SIG-M5 (cell line): ENCODE measurements at regions not wholly inside any gene's neighbourhood (a gene's known extent, or its start where the extent isn't known, plus 50 kb on each side); places are given as distances from the start of the nearest gene placed in this dataset.

Experiments
- DNase-seq: peaks from one replicate; lab custom pipeline; 2025; lab: John Stamatoyannopoulos, UW

DNA sequence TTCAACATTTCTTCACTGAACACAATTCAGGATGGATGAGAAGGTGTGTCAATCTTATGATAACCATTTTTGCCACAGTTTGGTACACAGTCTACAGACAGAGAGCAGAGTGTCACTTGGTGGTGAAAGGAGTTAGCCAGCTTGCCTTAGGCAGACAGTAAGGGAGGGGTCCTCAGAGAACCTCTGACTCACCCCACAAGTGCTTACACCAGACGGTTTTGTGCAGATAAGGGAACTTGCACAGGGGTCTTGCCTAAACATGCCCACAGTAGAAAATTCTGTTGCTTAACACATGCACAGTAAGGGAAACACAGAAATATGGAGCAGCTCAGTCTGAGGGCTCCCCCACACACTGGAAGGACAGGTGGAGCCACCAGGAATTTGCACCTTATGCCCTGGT is 204.5 kb upstream of the CDH8 start:
- DNase-seq, result peak; percentile 37

DNA sequence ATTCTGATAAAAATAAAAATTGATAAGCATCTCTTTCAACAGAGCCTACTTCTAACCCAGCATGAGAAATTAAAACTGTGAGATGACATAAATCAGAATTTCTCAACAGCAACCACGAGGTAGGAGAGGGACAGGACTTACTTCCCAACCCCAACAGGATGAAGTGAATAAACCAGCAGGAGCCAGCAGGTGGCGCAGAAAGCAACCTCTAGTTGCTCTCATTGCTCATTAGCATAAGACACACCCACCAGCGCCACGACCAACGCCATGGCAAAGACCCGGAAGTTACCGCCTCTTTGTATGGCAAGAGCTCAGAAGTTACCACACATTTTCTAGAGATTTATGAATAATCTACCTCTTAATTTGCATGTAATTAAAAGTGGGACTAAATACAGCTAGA is 189.4 kb upstream of the CDH8 start:
- no peak for DNase-seq

DNA sequence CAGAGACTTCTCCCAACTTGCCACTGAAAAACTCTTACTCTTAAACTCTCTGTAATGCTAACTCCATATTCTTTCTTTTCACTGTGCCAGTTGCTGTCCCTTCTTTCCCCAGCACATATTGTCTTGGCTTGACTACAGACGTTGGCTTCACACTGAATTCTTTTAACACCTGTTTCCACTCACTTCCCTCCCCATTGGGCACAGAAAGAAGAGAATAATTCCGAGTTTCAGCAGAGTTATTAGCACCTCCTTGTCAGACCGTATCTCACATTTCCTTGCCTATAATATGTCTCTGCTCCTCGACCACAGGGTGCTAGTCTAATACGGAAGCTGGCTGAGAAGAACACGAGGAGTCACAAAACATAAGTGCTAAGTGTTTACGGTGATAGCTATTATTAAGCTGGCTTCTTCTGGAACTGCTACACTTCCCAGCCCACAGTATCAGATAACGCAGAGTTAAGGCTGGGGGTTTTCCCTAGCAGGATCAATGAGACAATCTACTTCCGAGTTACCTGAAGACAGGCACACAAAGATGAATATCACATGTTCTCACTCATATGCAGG is 188.5 kb upstream of the CDH8 start:
- no peak for DNase-seq

DNA sequence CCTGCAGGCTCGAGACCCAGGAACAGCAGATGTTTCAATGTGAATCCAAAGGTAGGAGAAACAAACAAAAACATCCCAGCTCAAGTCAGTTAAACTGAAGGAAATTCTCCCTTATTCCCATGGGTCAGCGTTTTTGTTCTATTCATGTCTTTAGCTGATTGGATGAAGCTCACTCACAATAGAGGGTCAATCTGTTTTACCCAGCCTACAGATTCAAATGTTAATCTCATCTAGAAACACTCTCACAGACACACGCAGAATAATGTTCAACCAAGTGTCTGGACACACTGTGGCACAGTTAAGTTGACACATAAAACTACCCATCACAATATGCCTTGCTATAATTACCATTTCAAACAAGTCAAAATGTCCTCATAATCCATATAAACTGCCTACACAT is 180.6 kb upstream of the CDH8 start:
- DNase-seq, result no peak

DNA sequence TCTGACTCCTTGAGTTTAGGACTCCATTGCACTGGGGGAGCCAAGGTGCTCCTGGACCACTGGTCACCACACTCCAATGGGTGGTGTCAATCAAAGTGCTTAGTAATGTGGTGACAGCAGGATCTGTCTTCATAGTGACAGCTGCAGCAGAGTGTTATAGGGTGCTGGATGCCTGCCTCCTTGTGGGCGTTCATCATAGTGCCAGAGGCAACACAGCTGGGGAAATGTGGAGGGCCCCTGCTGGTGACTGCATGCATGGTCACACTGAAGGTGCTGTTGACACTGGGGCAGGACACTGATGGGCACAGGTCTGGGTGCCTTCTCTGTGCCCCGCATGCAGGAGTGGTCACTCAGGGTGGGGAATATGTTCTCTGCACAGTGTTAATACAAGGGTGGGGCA is 177.5 kb upstream of the CDH8 start:
- no peak for DNase-seq

DNA sequence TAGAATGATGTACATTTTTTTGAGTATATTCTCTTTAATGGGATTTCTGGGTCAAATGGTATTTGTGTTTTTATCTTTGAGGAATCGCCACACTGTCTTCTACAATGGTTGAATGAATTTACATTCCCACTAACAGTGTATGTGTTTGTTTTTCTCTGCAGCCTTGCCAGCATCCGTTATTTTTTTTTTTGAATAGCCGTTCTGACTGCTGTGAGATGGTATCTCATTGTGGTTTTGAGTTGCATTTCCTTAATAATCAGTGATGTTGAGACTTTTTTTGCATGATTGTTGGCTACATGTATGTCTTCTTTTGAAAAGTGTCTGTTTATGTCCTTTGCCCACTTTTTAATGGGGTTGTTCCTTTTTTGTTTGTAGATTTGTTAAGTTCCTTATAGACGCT is 172.7 kb upstream of the CDH8 start:
- no peak for DNase-seq

DNA sequence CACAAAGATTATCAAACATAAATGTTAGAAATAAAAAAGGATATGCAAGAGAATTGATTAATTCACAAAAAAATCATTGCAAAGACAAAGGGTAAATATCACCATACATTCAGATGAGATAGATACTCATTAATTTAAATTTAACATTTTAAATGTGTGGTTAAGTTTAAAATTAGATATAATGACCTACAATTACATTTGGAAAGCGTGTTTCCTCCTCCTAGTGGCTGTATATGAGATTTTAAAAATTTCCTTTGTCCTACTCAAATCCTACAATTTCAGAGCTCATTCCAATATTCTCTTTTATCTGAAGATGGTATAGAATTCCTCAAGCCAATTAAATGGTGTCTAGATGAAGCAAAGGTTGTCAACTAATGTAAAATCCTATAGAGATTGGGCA is 169.2 kb upstream of the CDH8 start:
- no peak for DNase-seq

DNA sequence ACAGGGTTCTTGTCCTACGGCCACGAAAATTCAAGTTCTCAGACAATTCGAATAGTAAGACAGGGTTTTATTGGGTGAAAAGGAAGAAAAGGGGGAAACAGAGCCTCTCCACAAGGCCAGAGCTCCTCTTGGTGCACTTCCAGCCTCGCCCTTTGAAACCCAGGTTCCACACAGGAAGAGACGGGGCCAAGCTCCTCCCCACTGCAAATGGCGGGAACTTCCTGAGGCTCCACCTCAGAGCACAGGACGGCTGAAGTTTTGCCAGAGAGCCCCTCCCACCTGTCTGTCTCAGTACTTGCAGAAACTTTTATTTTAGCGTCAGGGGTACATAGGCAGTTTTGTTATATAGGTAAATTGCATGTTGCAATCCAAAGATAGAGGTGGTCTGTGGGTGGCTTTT is 165.7 kb upstream of the CDH8 start:
- no peak for DNase-seq

DNA sequence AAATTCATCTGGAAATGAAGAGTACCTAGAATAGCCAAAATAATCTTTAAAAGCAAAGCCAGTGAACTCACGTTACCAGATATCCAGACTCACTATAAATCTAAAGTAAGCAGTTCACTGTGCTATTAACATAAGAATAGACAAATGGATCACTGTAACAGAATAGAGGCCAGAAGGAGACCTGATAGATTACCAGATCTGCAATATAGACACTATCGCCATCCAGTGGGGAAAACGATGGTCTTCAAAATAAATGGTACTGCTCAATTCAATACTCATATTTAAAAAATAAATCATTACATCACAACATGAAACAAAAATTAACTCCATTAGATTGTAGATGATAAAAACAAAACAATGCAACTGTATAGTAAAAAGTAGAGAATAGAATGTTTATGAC is 158.6 kb upstream of the CDH8 start:
- DNase-seq, result no peak

DNA sequence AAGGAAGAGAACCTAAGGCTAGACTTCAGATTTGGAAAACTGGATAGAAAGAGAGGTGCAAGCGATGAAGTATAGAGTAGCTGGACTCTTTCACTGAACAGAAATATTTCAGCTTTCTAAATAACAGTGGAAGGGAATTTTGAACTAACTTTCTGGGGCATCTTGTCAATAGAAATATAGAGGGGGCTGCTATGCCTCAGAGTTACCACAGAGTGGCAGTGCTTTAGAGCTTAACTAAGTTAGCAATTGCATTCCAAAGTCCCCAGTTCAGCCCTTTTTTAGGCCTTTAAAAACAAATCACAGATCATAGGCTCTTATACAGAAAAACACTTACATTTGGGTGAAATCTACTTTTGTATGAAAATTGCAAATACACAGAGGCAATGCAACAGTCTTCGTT is 154.2 kb upstream of the CDH8 start:
- DNase-seq, result no peak

DNA sequence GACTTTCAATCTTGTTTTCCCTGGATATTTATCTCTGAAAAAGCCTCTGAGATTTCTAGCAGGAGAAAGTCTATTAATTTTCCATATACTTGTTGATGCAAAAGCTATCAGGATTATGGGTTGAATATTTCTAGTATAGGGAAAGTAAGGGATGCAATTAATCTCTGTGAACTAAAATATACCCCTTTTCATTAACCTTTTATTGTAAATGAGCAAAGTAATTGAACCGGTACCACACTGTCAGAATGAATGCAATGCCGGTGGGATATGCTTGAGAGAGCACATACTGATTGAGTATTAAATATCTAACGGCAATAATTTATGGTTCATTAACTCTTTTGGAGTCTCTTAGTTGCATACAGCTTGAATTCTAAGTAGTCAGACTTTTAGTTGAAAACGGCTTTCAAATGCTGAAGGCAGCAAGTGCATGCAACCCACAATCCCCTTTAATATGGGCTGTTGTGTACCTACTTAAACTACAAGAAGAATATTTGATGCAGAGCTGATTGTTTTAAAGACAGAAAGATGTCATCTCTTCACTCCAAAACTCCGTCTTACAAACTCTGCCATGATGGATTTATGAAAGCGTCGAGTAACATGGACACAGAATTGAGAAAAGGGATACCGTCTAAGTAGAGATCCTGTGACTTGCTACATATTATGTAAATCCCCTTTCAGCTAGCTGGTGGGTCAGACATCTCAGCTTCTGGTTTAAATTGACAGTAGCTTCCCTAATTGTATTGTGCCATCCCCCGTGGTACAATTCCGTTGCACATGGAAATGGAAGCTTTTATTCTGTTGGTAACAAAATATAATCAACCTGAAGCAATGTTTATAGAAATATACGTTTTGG is 141.3 kb upstream of the CDH8 start:
- DNase-seq, result no peak

DNA sequence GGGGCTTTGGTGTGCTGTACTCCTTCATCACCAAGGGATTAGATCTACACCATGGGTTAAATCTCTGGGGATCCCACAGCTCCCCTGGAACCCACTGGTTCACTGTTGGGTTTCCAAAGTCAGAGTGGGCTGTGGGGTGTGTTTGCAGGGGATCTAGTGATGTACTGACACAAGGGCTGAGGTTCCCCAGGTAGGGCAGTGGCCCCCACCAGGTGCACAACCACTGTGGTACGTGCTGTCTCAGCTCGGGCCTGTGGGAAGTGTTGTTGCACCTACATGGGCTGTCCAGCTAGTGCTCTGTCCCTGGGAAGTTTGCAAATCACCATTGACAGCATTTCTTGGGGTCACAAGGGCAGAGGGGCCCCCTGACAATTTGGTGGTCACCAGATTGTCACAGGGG is 134.4 kb upstream of the CDH8 start:
- no peak for DNase-seq

DNA sequence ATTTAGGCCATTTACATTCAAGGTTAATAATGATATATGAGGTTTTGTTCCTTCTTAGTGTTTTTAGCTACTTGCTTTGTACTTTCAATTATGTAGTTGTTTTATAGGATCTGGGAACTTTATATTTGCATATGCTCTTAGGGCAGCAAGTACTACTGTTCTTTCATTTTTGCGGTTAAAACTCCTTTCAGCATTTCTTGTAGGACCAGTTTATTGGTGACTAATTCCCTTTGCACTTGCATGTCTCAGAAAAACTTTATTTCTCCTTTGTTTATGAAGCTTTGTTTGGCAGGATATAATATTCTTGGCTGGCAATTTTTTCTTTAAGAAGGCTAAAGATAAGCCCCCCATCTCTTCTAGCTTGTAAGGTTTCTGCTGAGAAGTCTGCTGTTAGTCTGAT is 131.3 kb upstream of the CDH8 start:
- no peak for DNase-seq

DNA sequence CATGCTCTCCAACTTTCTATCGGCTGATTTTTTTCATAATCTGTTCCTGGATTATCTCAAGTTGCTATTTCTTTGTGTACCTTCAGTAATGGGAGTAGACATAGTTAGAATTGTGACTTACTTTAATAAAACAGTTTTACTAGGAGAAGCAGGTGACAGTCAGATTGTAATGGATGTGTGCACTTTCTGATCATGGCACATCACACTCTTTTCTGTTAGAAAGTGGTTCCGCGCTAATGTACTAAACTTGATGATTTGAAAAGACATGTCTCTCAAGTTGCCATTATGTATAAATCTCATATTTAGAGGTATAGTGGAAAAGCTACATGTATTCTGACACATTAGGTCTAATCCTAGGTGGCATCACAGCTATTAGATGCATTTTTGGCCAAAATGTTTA is 121.3 kb upstream of the CDH8 start:
- no peak for DNase-seq

DNA sequence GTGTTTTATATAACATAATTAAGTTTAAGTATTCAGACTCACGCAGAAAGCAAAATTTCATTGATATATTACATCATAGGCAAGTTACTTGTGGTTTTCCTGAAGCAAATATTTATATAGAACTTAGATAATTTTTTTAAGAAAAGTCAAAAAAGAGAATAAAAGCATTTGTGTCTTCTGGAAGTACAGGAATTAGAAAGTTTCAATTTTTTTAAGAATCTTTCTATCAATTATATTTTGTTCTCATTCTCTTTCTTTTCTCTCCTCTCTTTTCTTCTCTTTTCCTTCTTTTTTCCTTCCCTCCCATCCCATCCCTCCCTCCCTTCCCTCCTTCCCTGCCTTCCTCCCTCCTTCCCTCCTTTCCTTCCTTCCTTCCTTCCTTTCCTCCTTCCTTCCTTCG is 120.7 kb upstream of the CDH8 start:
- no peak for DNase-seq

DNA sequence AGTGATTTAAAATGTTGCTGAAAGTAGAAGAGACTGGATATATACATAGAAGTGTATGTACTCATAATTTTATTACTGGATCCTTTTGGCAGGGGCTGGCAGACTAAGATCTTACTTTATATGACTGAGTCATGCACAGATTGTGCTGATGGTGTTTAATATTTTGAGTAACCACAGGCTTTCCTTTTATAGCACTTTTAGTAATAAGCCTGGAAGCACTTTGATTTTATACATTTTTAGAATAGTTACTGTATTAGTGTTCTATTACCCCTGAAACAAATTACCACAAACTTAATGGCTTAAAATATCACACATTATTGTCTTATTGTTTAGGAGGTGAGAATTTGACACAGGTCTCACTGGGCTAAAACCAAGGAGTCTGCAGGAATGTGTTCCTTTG is 113.4 kb upstream of the CDH8 start:
- DNase-seq, result no peak

DNA sequence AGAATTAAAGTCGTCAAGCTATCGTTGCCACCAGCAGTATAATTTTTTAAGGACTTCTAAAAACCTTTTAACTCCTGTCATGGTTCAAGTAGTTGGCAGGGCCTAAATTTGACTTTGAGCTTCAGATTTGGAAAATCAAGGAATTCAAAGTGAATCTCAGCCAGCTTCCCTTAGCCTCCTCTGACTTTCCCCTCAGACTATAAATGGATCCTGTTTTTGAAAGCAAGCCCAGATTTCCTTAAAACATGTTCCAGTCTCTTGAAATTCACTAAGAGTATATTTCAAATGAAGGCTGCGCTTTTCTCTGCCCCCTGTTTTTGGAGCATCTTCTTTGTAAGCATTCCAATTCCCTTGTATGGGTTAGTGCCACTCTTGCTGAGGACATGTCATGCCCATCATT is 101.8 kb upstream of the CDH8 start:
- DNase-seq, result no peak

DNA sequence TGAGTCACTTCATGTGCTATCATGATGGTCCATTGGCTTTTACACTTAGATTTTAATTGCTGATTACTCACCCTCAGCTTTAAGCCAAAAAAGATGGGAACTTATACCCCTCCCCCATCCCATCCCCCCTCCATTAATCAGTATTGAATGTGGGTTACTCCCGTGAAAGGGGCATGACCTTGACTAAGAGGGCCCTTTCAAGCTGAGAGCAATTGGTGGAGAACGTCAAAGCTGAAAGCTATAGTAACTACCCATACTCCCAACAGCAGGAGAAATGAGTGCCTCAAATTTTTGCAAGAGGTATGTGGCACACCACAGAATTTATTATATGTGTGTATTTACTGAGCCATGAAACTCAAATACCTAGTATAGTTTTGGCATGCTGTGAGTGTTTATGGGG is 99.7 kb upstream of the CDH8 start:
- no peak for DNase-seq

DNA sequence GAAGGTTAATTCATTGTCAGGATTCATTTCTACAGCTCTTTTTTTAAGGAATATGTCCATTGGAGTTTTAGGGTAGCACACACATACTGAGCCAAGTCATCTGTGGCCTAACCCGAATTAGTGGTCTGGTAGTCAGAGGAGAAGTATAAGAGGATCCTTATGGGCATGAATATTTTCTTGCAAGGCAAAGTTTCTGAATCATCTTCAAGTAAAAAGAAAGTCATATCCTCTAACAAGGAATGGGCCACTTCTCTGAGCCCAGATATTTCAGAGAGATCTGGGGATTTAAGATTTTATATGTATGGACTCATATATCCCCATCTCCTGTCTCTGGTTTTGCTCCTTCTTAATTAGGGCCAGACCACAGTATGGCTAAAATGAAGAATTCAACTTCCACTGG is 99.2 kb upstream of the CDH8 start:
- no peak for DNase-seq

DNA sequence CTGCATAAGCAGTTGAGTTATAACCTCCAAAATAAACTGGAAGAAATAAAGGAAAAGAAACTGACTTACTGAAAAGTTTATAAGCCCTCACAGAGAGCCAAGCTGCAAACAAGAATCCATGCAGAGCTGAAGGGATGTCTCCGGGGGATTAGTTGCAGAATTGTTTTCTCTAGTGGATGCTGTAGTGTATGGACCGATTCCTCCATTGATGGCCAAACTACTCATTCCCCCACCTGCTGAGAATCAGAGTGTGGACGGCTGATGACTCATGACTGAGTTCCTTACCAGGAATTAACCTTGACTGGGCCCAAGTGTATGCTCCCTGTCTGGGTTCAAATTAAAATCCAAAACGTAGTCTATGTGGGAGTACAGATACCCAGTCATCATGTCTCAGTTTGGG is 93.9 kb upstream of the CDH8 start:
- DNase-seq, result no peak

DNA sequence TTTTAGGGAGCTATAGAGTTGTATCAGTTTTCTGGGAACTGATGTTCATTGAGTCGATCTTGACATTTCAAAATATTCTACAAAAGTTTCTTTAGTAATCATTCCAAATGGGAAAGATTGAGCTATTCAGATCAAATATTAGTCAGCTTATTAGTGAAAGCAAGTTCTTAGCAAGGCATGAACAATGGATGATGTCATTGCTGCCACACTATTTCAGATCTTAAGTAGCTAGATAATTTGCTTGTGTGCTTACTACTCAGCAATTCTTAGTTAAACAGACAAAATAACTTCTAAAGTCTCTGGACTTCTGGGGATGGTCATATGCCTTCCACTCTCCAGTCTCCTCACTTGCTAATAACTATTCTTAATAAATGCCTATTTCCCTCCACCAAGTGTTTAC is 69.0 kb upstream of the CDH8 start:
- no peak for DNase-seq

DNA sequence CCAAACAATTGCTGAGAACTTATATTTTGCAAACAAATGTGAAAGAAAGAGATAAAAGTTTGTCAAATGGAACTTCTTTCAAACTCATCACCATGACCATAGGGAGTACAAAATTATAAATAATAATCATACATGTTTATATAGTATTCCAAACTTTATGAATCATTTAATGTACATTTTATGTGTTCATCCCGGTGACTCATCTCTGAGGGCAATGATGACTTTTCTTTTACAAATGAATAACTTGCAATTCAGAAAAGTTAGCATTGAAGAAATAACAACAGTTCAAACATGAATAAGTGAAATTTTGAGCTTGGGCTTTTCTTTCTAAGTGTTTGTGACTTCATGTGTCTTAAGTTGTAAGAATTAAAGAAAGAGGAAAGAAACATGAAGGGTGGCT is 66.3 kb upstream of the CDH8 start:
- no peak for DNase-seq

DNA sequence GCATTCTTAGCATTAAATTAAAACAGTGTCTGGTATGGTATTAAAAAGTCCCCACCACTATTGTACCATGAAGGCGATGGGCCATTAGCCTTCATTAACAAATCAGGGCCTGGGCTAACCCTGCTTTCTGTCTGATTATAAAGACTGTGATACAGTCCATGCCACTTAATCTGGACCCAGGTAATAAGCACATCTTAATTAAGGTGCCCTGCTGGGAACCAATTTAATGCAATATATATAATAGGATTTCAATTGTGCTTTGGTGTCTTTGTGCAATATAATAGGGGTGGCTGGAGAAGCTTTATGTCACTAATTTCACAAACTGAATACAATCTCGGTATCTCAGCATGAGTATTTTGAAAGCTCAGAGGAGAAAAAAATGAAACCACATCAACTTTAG is 64.4 kb upstream of the CDH8 start:
- no peak for DNase-seq

DNA sequence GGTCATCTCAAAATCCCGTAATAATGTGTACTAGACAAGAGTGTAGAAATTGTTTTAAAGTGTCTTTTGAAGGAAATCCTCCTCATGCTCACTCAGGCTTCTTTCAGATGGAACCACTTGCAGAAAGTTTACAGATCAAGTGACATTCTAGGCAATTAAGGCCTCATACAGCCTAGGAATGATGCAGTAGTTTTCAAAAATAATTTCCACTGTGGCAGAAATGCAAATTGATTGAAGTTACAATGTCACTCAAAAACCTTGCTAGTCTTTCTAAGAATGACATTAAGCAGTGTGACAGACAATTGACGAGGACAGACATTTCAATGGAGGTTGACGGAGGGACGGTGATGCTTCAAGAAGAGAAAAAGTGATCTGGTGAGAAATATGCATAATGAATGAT is 53.5 kb upstream of the CDH8 start:
- DNase-seq, result no peak
